SKM-1 (cell line): ENCODE measurements at regions not wholly inside any gene's neighbourhood (a gene's known extent, or its start where the extent isn't known, plus 50 kb on each side); places are given as distances from the start of the nearest gene placed in this dataset.

Experiments
- DNase-seq: peaks from one replicate; lab custom pipeline; 2025; ENCODE audit not compliant: unreplicated experiment; lab: John Stamatoyannopoulos, UW

GRCh38 chr9:18371621-18372020 lies 102.3 kb upstream of the ADAMTSL1 start:
- DNase-seq: no peak

GRCh38 chr9:18379073-18379811 lies 94.7 kb upstream of the ADAMTSL1 start:
- DNase-seq: no peak

- no peak for DNase-seq
Observed at GRCh38 chr9:18382243-18382642, 91.7 kb upstream of the ADAMTSL1 start.

- no peak for DNase-seq
Observed at GRCh38 chr9:18384066-18384465, 89.9 kb upstream of the ADAMTSL1 start.

GRCh38 chr9:18385696-18386490 lies 88.1 kb upstream of the ADAMTSL1 start:
- DNase-seq: no peak

- DNase-seq: no peak
Observed at GRCh38 chr9:18390393-18390792, 83.6 kb upstream of the ADAMTSL1 start.

GRCh38 chr9:18393340-18394130 lies 80.4 kb upstream of the ADAMTSL1 start:
- DNase-seq: peak; percentile 12

- DNase-seq: no peak
Observed at GRCh38 chr9:18394847-18395351, 79.1 kb upstream of the ADAMTSL1 start.

GRCh38 chr9:18396102-18396728 lies 77.7 kb upstream of the ADAMTSL1 start:
- DNase-seq: no peak

- no peak for DNase-seq
Observed at GRCh38 chr9:18397076-18397475, 76.9 kb upstream of the ADAMTSL1 start.

- DNase-seq: no peak
Observed at GRCh38 chr9:18398038-18398437, 75.9 kb upstream of the ADAMTSL1 start.

- DNase-seq: no peak
Observed at GRCh38 chr9:18404434-18405029, 69.4 kb upstream of the ADAMTSL1 start.

GRCh38 chr9:18405240-18405639 lies 68.7 kb upstream of the ADAMTSL1 start:
- no peak for DNase-seq

GRCh38 chr9:18410983-18411382 lies 63.0 kb upstream of the ADAMTSL1 start:
- DNase-seq: no peak

GRCh38 chr9:18421391-18421790 lies 52.6 kb upstream of the ADAMTSL1 start:
- no peak for DNase-seq

GRCh38 chr9:18422296-18423036 lies 51.5 kb upstream of the ADAMTSL1 start:
- no peak for DNase-seq

- no peak for DNase-seq
Observed at GRCh38 chr9:18423791-18424531, 50.0 kb upstream of the ADAMTSL1 start.
